HG03025 (cell line): ENCODE measurements at regions not wholly inside any gene's neighbourhood (a gene's known extent, or its start where the extent isn't known, plus 50 kb on each side); places are given as distances from the start of the nearest gene placed in this dataset.

Experiments used
- ATAC-seq: cut with Tn5 transposase; IDR thresholded peaks from one replicate; pipeline ENCODE4 v1.9.1; 2021; ENCODE audit warnings: mild to moderate bottlenecking, moderate library complexity; ENCODE audit not compliant: unreplicated experiment, low FRiP score

DNA sequence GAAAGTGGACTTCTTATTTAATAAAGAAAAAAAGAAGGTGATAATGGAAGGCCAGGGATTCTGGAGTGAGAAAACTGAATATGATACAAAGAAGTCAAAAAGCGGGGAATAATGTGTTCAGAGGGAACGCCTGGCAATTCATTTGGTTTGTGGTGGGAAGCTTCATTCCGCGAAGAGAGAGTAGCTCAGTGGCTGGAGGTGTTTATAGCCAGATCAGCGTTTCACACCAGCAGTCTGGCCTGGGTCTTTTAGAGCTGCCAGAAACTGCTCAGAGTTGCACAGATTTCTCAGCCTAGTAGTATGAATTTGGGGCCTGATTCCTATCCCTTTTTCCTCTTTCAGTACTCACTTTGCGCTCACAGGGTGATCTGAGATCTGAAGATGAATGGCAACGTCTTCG lies 67.8 kb upstream of the IPO9 start:
- ATAC-seq = no peak

DNA sequence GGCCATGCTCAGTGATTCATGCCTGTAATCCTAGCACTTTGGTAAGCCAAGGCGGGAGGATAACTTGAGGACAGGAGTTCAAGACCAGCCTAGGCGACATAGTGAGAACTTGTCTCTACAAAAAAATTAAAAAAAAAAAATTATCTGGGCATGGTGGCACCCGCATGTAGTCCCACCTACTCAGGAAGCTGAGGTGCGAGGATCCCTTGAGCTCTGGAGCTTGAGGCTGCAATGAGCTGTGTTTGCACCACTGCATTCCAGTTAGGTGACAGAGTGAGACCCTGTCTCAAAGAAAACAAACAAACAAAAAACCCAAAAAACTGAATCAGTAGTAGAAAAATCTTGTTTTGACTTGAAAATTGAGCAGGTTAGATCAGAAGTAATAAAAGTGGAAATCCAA lies 67.1 kb upstream of the IPO9 start:
- no peak for ATAC-seq

DNA sequence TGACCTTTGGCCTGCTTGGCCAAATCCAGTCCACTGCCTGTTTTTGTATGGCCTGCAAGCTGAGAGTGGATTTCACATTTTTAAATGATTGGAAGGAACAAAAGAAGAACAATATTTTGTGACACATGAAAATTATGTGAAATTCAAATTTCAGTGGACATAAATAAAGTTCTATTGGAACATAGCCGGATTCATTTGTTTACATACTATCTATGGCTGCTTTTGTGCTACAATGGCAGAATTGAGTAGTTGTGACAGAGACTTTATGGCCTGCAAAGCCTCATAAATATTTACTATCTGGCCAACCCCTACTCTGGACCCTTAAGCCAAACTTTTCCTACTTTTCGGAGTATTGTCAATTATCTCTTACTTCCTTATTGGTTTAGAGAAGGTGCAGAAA lies 66.6 kb upstream of the IPO9 start:
- no peak for ATAC-seq

DNA sequence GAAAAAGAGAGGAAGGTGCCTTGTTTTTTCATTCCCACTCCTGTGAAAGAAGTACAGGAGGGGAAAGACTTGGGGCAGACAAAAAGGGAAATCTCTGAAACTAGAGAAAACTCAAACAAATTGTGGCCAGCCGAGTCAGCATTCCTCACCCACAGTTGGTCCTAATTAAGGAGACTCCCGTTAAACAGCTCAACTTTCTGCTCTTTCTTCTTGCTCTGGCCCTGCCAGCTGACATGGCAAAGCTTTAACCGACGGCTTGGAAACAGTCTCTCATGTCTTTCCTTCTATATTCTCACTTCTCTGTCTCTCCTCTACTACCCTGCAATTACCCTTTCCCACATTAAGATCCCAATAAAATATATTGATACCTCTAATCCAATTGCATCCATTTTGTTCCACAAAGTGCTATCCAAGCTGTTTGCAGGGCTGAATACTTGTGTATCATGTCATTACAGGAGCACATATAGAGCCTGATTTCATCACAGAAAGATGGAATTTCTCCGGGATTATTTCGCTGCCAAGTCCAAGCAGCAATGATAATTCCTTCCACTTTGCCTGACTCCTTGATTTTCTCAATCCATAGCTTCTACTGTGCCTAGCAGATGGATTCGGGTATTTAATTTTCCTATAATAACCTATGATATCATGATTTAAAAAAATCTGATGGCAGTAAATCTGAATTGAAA lies 65.4 kb upstream of the IPO9 start:
- no peak for ATAC-seq

DNA sequence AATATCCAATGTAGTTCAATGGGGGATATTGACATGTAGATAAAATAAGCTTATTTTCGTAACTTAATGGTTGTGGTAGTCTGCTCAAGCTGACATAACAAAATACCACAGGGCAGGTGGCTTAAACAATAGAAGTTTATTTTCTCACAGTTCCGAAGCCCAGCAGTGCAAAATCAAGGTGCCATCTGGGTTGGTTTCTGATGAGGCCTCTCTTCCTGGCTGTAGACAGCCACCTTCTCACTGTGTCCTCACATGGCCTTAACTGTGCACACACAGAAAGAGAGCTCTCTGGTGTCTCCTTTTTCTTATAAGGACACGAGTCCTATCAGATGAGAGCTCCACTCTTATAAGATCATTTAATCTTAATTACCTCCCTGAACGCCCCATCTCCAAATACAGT lies 64.8 kb upstream of the IPO9 start:
- ATAC-seq = no peak

DNA sequence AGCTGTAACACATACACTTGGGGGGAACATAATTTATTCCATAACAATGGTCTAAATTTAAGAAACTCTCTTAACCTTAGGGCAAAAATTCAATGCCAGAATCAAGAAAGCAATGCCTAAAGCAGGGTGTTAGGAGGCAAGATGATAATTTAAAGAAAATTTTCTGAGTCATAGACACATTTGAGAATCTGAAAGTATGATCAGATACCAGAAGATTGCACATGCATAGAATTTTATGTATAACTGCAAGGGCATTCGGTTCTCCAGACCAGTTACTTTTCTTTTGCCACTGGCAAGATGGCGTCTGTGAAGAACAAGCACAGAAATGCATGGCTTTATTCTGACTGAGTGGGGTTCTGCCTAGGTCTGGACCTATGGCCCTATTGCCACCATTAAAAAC lies 64.4 kb upstream of the IPO9 start:
- no peak for ATAC-seq

DNA sequence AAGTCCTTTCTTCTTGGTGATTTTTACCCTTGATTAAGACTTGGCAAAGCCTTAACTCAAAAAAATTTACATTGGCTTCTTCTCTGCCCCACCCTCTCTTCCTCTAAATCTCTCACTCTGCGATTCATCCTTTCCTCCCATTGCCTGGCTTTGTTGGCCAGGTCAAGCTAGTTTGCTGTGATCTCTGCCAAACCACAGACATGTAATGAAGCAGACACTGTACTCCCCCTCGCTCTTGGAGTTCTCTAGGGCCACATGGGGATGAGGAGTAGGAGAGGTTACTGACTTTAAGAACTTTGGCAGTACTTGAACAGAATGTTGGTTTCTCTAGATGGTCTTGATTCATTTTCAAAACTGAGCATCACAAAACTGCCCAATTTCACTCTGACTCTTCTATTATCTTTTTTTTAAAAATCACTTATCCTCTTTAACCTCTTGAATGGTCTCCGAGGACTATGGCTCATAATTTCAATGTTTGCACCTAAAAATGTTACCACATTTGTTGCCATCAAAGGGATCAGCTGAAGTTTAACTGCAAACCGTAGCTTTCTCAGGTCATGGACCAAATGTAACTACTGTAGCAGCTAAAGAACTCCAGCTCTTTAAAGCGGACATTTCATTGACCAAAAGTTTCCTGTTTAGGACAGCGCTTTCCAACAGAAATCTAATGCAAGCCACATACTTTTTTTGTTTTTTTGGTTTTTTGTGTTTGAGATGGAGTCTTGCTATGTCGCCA lies 62.7 kb upstream of the IPO9 start:
- no peak for ATAC-seq

DNA sequence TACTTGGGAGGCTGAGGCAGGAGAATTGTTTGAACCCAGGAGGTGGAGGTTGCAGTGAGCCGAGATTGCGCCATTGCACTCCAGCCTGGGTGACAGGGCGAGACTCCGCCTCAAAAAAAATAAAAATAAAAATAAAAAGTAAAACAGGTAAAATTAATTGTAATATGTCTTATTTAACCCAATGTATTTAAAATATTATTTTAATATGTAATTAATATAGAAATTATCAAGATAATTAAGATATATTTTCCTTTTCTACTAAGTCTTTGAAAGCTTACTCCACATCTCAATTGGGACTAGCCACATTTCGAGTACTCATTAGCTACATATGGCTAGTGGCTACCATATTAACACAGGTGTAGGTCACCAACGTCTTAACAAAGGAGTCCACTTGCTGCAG lies 61.6 kb upstream of the IPO9 start:
- ATAC-seq = no peak

DNA sequence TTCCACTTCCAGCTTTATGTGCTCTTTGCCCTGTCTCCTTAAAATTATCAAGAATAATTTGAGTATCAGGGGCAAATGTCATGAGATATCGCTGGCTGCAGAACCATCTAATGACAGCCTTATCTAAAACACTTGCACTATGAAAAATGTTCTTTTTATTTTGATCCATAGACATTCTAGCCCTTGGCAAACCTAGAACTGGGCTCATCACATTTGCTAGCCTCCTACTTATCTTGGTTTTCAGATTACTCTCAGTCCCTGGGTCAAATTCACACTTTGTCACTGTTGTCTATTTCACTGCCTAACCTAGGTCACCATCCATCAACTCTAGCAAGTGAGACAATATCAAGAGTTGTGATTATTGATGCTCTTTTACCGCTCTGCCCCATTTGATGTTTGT lies 59.9 kb upstream of the IPO9 start:
- no peak for ATAC-seq

DNA sequence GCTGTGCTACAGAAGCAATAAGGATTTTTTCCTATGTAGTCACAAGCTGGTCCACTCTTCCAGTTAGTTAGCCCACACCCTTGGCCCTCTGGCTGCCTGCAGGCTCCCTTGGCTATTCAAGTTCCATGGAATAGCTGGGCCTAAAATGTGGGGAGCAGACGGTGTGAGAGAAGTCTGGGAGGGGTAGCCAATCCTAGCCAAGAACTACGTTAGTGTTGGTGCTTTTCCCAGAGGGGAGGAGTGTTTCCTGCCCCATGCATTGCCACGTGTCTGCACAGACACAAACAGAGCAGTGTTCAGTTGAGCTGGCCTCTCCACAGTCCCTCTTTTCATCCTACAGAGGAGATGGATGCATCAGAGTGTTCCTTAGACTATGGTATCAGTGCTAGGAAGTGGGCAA lies 59.0 kb upstream of the IPO9 start:
- no peak for ATAC-seq

DNA sequence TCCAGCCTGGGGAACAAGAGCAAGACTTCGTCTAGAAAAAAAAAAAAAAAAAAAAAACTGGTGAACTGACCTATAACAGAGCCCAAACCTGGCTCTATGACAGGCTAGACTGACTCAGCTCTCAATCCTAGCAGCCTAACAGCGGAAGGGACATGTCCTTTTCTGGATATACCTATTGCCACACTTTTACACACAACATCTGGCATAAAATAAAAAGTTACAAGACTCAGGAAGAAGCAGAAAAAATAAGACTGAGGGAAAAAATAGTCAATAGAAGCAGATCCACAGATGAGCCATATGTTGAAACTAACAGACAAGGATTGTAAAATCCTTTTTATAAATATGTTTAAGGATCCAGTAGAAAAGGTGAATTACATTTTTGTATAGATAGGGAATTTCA lies 57.5 kb upstream of the IPO9 start:
- ATAC-seq = no peak

DNA sequence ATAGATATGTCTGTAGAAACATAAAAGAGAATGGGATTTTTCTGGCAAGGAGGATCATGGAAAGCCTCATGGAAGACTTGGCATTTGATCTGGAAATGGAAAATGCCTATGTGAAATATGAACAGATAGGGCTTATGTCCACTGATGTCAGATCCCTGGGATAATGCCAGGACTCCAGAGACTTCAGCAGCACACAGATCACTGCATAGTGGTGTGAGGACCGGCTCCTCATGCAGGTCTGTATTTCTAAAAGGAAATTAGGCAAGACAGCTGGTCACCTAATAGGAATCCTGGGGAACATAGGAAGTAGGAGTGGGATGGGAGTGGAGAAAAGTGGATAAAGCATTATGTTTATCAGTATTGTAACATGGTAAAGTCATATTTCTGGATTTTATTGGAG lies 56.8 kb upstream of the IPO9 start:
- no peak for ATAC-seq

DNA sequence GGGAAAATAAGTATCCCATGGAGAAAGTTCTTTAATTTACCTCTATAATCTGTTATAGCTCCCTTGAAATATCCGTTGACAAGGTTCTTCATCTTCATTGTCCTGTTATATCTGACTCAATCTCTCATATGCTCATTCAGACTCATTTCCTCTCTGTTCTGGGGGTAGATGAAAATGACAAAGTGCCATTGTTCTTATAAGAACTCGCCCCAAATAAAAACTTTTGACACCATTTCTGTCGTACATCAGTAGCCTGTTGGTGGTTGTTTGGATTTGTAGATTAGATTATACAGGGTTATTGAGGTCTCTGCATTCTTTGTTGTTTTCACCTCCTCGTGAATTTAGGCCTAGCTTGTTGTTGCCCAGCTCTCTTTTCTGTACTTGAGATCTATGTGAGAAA lies 55.2 kb upstream of the IPO9 start:
- ATAC-seq = no peak

DNA sequence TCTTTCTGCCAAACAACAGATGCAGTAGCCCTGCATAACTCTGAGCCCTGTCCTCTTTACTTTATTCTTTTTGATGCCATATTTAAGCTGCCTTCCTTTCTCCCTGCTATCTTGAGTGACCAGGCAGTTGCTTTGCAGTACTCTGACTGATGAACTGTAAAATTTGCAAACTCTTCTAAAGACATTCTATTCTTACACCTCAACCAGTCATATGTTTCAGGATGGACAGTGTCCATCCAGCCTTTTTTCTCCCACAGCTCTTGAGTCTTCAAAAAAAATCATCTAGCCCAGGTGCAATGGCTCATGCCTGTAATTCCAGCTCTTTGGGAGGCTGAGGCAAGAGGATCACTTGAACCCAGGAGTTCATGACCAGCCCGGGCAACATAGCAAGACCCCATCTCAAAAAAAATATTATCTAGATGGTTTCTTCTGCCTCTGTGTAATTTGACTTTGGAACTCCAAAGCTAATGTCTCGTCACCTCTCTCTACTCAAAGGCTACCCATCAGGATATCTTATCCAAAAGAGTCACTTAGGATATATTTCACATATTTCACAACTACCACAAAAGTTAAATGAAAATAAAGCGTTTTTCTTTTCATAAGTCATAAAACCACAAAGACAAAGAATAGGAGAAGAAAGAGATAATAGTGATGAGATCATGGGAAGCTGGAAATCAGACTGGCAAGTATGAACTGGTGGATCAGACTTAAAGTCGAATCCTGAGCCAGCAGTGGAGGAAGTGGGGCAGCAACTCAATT lies 54.6 kb upstream of the IPO9 start:
- no peak for ATAC-seq

DNA sequence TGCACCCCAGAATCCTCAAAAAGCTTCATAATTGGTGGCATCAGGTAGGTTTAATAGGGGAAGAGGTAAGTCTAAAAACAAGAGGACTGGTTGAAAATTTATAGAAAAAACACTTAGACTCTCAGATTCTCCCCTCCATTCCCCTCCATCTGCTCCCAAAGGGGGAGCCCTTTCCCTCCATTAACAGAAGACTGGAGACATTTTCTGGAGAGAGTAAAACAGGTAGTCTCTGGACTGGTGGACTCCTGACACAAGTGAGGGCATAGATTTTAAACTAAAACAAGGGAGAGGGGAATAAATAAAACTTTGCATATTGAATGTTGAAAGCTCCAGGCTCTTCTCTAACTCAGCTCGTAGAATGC lies 54.0 kb upstream of the IPO9 start:
- ATAC-seq = no peak

DNA sequence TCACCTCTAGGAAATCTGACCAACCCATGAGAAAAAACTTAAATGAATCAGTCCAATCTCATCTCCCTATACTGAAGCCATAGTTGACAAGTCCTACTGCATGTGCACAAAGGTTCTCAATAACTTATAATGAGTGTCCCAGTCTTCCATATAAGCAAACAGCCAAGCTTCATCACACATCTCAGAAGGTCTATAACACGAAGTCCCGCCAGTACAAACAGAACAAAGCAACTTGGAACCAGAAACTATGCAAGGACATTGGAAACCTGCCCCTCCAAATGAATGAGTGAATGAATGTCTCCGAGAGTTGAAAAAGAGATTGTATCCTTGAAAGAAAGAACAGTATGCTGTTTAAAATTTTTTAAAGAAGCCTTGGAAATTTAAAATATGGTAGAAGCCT lies 53.6 kb upstream of the IPO9 start:
- ATAC-seq = no peak

DNA sequence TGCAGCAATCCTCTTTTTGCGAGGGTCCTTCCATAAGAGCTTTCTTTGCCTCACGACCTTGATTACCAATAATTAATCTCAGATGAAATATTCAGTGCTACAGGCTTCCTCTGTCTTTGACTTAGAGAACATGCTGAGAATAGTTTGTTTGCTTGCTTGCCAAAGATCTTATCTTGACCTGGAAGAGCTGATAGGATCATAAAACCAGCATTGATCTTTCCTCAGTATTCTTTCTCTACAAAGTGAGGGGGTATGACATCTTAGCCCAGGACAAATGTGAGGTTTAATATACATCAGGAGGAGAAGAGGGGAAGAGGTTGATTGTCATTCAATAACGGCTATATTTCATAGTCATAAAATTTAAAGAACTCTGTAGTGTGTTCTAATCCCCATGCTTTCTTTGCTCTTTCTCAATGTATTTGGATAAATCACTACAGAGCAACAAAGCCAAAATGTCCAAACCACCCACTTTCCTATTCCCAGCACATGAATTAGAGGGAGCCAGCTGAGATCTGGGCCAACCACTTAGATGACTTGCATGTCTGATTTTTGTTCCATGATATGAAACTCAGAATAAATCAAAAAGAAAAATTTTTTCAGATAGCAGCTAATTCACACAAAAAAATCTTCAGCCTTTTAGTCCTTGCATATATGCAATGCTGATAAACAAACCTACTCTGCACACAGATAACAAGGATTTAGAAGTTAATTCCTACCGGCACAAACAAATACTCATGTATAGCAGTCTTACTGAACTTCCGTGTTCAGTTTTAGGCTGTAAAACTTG lies 50.5 kb upstream of the IPO9 start:
- ATAC-seq = no peak
